Activated naive CD4-positive, alpha-beta T cell treated with anti-CD3 and anti-CD28 coated beads for 36 hours (primary cell): ENCODE measurements at regions not wholly inside any gene's neighbourhood (a gene's known extent, or its start where the extent isn't known, plus 50 kb on each side); places are given as distances from the start of the nearest gene placed in this dataset.

Experiments
- CTCF ChIA-PET: fragments of 350-600 bp; sonication (Branson Sonifier 250); formaldehyde crosslinking; loops from one replicate; lab custom pipeline; 2021; ENCODE audit warnings: antibody characterized with exemption; lab: Charles Lee
- DNase-seq: peaks from one replicate; pipeline ENCODE4 v3.0.0-alpha.2; 2020
- H3K27ac Mint-ChIP-seq: one replicate; pipeline ENCODE4 v1.8.0; 2021; ENCODE audit warnings: mild to moderate bottlenecking, mixed read lengths
- H3K27me3 Mint-ChIP-seq: one replicate; pipeline ENCODE4 v1.8.0; 2021; ENCODE audit warnings: low read depth, mixed read lengths
- H3K36me3 Mint-ChIP-seq: one replicate; pipeline ENCODE4 v1.8.0; 2021; ENCODE audit warnings: low read depth, mixed read lengths
- H3K4me1 Mint-ChIP-seq: one replicate; pipeline ENCODE4 v1.8.0; 2021; ENCODE audit warnings: low read depth, mixed read lengths
- H3K4me3 Mint-ChIP-seq: one replicate; pipeline ENCODE4 v1.8.0; 2021; ENCODE audit warnings: mild to moderate bottlenecking, moderate library complexity, mixed read lengths
- H3K9me3 Mint-ChIP-seq: one replicate; pipeline ENCODE4 v1.8.0; 2021; ENCODE audit warnings: mixed read lengths
- intact Hi-C: fragments of 100-400 bp; cut with micrococcal nuclease; formaldehyde crosslinking; loops from one replicate; pipeline ENCODE4 v1.15.1; 2023

- Mint-ChIP-seq H3K9me3 (no peaks in the 10 kb centered on the region), H3K4me1 (no peaks in the 10 kb centered on the region), H3K4me3 (no peak overlapping the region), H3K27ac (no peak overlapping the region), H3K27me3 (no peaks in the 10 kb centered on the region), H3K36me3 (no peaks in the 10 kb centered on the region)
- intact Hi-C loops: no loop called here
- no peak for DNase-seq
- CTCF ChIA-PET: no interaction called here
Observed at GRCh38 chr4:124389591-124389990, 322.9 kb downstream of the ANKRD50 start.

- H3K9me3 Mint-ChIP-seq: no peaks in the 10 kb centered on the region
- intact Hi-C loops: no loop called here
- no peak overlapping the region for H3K27ac Mint-ChIP-seq
- CTCF ChIA-PET: interaction anchor here (0.5 kb wide), 1 partner anchor 297 kb away, joined by 3 read pairs; no protein-coding TSS in a partner anchor
- H3K4me3 Mint-ChIP-seq: no peak overlapping the region
- DNase-seq: no peak
- H3K36me3 Mint-ChIP-seq: no peaks in the 10 kb centered on the region
- H3K4me1 Mint-ChIP-seq: no peaks in the 10 kb centered on the region
- no peaks in the 10 kb centered on the region for H3K27me3 Mint-ChIP-seq
Observed at GRCh38 chr4:124390861-124391260, 321.7 kb downstream of the ANKRD50 start.

- CTCF ChIA-PET: no interaction called here
- intact Hi-C loops: no loop called here
- Mint-ChIP-seq H3K36me3 (no peaks in the 10 kb centered on the region), H3K4me3 (no peak overlapping the region), H3K4me1 (no peaks in the 10 kb centered on the region), H3K27ac (no peak overlapping the region), H3K9me3 (no peaks in the 10 kb centered on the region), H3K27me3 (no peaks in the 10 kb centered on the region)
- no peak for DNase-seq
Observed at GRCh38 chr4:124396333-124396732, 316.2 kb downstream of the ANKRD50 start.

DNA sequence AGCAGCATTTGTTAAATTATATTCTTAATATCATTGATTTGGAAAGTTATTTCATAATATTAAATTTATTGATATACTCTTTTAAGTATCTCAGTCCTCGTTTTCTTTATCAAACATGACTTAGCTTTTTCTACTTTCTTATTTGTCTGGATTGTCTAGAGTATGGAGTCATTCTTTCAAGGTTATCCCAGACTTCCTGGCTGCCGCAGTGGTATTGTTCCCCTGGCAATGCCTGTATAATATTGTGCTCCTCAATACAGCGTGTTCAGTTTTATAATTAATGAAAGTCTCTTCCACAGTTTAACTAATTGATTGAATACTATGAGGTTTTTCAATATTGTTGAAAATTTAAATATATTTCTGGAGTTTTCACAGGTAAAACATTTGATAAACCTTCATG lies 310.9 kb downstream of the ANKRD50 start:
- H3K36me3 Mint-ChIP-seq: no peaks in the 10 kb centered on the region
- H3K27me3 Mint-ChIP-seq: no peaks in the 10 kb centered on the region
- CTCF ChIA-PET: no interaction called here
- no peak overlapping the region for H3K27ac Mint-ChIP-seq
- H3K4me1 Mint-ChIP-seq: no peaks in the 10 kb centered on the region
- no peaks in the 10 kb centered on the region for H3K9me3 Mint-ChIP-seq
- intact Hi-C loops: no loop called here
- DNase-seq: no peak
- H3K4me3 Mint-ChIP-seq: no peak overlapping the region

DNA sequence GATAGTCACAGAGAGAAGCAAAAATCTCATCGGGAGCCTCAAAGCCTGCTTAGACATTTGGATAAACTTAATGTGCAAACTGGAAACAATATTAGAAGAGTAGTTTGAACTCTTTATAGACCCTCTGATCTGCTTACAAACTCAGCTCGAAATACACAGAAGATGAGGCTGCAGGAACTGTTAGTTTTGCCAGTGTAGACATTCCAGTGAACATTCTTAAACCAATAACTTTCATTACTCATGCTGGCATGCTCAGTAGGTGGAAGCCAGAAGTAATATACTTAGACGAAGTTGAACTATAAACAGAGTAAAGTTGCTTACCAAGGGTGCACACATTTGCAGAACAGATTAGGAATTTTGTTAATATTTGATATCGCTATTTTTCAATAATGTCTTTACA lies 303.5 kb downstream of the ANKRD50 start:
- Mint-ChIP-seq H3K4me3 (no peak overlapping the region), H3K27me3 (no peaks in the 10 kb centered on the region), H3K4me1 (no peaks in the 10 kb centered on the region), H3K36me3 (no peaks in the 10 kb centered on the region), H3K27ac (no peak overlapping the region), H3K9me3 (no peaks in the 10 kb centered on the region)
- CTCF ChIA-PET: no interaction called here
- intact Hi-C loops: no loop called here
- no peak for DNase-seq

DNA sequence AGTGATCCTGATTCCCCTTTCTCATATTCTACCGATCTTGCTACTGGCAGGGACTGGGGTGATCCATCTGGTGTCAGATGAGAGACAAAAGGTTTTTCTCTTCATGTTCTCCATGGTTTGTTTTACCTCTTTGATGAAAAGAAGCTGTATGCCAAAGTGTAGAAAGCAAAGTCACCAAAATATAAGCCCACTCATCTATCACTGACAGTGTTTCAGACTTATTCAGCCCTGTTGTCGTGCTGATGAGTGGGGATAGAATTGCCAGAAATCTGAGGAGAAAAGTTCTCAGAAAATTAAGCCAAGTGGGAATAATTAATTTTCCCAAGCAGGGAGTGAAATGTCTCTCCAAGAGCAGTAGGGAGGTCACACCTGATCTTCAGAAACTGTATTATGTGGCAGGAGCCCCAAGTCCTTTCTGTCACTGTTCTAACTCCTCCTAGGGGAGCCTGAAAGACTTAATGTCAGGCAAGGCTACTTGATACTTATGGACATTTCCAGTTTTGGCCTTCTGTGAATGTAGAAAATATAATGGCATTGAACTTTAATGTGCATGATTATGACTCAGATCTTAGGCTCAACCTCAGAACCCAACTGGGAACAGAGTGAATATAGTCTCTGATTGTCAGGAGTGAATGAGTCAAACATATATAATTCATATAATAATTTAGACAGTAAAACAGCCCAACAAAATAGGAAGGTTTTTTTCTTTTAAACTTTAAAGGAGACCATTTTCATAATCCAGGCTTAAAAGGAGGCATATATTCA lies 298.1 kb downstream of the ANKRD50 start:
- intact Hi-C loops: no loop called here
- no peak for DNase-seq
- H3K27me3 Mint-ChIP-seq: no peaks in the 10 kb centered on the region

DNA sequence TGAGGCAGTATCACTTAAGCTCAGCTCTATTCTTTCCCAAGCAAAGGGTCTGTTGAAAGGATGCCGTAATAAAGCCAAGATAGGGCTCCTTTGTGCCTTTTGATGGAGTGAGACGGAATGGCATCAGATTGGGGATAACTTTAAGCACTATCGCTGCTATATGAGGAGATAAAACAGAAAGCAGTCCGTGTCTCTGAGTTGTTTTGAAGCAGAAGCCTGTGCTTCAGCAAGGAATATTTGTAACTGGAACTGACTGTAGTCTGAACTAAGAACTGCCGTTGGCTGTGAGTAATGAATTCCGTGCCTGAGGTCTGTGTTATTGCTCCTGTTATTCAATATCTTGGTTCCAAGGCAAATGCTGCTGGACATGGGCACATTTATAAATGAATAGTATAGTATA lies 297.4 kb downstream of the ANKRD50 start:
- CTCF ChIA-PET: no interaction called here
- Mint-ChIP-seq H3K36me3 (no peaks in the 10 kb centered on the region), H3K27me3 (no peaks in the 10 kb centered on the region), H3K27ac (no peak overlapping the region), H3K4me3 (no peak overlapping the region), H3K4me1 (no peaks in the 10 kb centered on the region), H3K9me3 (no peaks in the 10 kb centered on the region)
- intact Hi-C loops: no loop called here
- DNase-seq: no peak

More for the DNA sequence above, 298.1 kb downstream of the ANKRD50 start:
- no peaks in the 10 kb centered on the region for H3K9me3 Mint-ChIP-seq
- no peaks in the 10 kb centered on the region for H3K4me1 Mint-ChIP-seq
- no peak overlapping the region for H3K27ac Mint-ChIP-seq
- CTCF ChIA-PET: no interaction called here
- no peaks in the 10 kb centered on the region for H3K36me3 Mint-ChIP-seq
- H3K4me3 Mint-ChIP-seq: no peak overlapping the region

DNA sequence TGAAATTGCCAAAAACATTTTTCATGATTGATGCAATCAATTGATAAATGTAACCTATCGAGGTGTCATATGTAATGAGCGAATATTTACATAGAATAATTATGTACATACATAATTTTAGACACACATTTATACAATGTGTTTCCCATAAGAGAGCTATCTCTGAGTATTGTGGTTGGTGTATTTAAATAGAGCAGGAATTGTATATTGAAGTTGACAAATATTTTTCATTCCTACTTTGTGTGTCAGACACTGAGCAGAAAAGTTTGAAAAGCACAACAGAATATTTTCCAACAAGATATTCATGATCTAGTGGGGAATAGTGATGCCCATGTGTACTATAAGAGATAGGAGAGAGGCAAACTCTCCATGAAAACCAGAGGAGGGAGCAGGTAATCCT lies 295.2 kb downstream of the ANKRD50 start:
- no peaks in the 10 kb centered on the region for H3K27me3 Mint-ChIP-seq
- no peaks in the 10 kb centered on the region for H3K4me1 Mint-ChIP-seq
- no peak overlapping the region for H3K27ac Mint-ChIP-seq
- CTCF ChIA-PET: interaction anchor here (0.6 kb wide), 1 partner anchor 68 kb away, joined by 3 read pairs; no protein-coding TSS in a partner anchor
- no peak overlapping the region for H3K4me3 Mint-ChIP-seq
- intact Hi-C loops: no loop called here
- no peak for DNase-seq
- no peaks in the 10 kb centered on the region for H3K36me3 Mint-ChIP-seq
- H3K9me3 Mint-ChIP-seq: no peaks in the 10 kb centered on the region

- no peak overlapping the region for H3K4me3 Mint-ChIP-seq
- no peak overlapping the region for H3K27ac Mint-ChIP-seq
Observed at GRCh38 chr4:124420166-124420695, 292.3 kb downstream of the ANKRD50 start.

DNA sequence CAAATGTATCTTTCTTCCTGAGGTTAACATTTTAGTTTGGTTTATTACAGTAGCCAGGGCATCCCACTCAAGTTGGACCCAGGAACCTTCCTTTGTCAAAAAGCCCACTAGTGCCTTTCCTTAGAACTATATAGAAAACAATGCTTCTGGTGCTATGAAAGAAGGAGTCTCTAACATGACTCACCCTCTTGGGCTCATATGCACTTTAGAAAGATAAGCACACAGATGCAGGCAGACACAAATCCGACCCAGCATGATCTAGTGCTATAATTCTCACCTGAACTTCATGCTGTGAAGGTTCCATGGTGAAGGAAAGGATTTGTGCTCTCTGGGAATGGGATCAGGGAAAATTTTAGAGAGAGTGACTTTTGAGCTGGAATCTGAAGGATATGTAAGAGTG lies 289.4 kb downstream of the ANKRD50 start:
- intact Hi-C loops: no loop called here
- CTCF ChIA-PET: no interaction called here
- no peak for DNase-seq

More at GRCh38 chr4:124420166-124420695, 292.3 kb downstream of the ANKRD50 start:
- H3K4me1 Mint-ChIP-seq: no peaks in the 10 kb centered on the region
- no peaks in the 10 kb centered on the region for H3K36me3 Mint-ChIP-seq
- intact Hi-C loops: no loop called here
- CTCF ChIA-PET: no interaction called here
- DNase-seq: no peak
- H3K9me3 Mint-ChIP-seq: no peaks in the 10 kb centered on the region
- no peaks in the 10 kb centered on the region for H3K27me3 Mint-ChIP-seq

GRCh38 chr4:124426279-124426678 lies 286.3 kb downstream of the ANKRD50 start:
- no peaks in the 10 kb centered on the region for H3K9me3 Mint-ChIP-seq
- no peaks in the 10 kb centered on the region for H3K27me3 Mint-ChIP-seq
- no peak overlapping the region for H3K27ac Mint-ChIP-seq
- H3K4me1 Mint-ChIP-seq: no peaks in the 10 kb centered on the region
- H3K36me3 Mint-ChIP-seq: no peaks in the 10 kb centered on the region
- CTCF ChIA-PET: no interaction called here
- DNase-seq: no peak
- intact Hi-C loops: no loop called here
- no peak overlapping the region for H3K4me3 Mint-ChIP-seq

More for the DNA sequence above, 289.4 kb downstream of the ANKRD50 start:
- H3K27me3 Mint-ChIP-seq: no peaks in the 10 kb centered on the region
- no peaks in the 10 kb centered on the region for H3K36me3 Mint-ChIP-seq
- H3K9me3 Mint-ChIP-seq: no peaks in the 10 kb centered on the region
- no peak overlapping the region for H3K27ac Mint-ChIP-seq
- H3K4me1 Mint-ChIP-seq: no peaks in the 10 kb centered on the region
- no peak overlapping the region for H3K4me3 Mint-ChIP-seq

- no peak overlapping the region for H3K4me3 Mint-ChIP-seq
- no peaks in the 10 kb centered on the region for H3K4me1 Mint-ChIP-seq
- H3K27ac Mint-ChIP-seq: no peak overlapping the region
- no peak for DNase-seq
- H3K36me3 Mint-ChIP-seq: no peaks in the 10 kb centered on the region
- H3K9me3 Mint-ChIP-seq: no peaks in the 10 kb centered on the region
- intact Hi-C loops: no loop called here
- H3K27me3 Mint-ChIP-seq: no peaks in the 10 kb centered on the region
- CTCF ChIA-PET: no interaction called here
Observed at GRCh38 chr4:124427095-124427767, 285.3 kb downstream of the ANKRD50 start.

- intact Hi-C loops: no loop called here
- Mint-ChIP-seq H3K9me3 (no peaks in the 10 kb centered on the region), H3K36me3 (no peaks in the 10 kb centered on the region), H3K4me3 (no peak overlapping the region), H3K27ac (no peak overlapping the region), H3K4me1 (no peaks in the 10 kb centered on the region), H3K27me3 (no peaks in the 10 kb centered on the region)
- CTCF ChIA-PET: no interaction called here
- DNase-seq: no peak
Observed at GRCh38 chr4:124428648-124429047, 283.9 kb downstream of the ANKRD50 start.
